ENCODE measurements at regions not wholly inside any gene's neighbourhood (a gene's known extent, or its start where the extent isn't known, plus 50 kb on each side); places are given as distances from the start of the nearest gene placed in this dataset.

GRCh38 chr16:9679213-9679767 lies 502.9 kb downstream of the GRIN2A start:
- Histone ChIP-seq H3K27ac (ENCODE audit: low read length) (no peak overlapping the region), H3K9me3 (ENCODE audit: low read length) (peaks cover 8% of the 10 kb centered on the region), H3K27me3 (ENCODE audit: low read length) (no peaks in the 10 kb centered on the region), H3K9ac (ENCODE audit: low read length) (no peak overlapping the region), H3K79me2 (ENCODE audit: low read length) (no peaks in the 10 kb centered on the region), H3K4me2 (ENCODE audit: low read depth, low read length, poor library complexity, severe bottlenecking) (no peak overlapping the region), H3K4me1 (ENCODE audit: low read length) (peaks cover 8% of the 10 kb centered on the region), H4K20me1 (ENCODE audit: insufficient read depth, low read depth, low read length) (no peaks in the 10 kb centered on the region), H3K36me3 (ENCODE audit: insufficient read depth, low read length) (no peaks in the 10 kb centered on the region), H2AFZ (ENCODE audit: low read length) (no peak overlapping the region), H3K4me3 (ENCODE audit: low read length) (no peak overlapping the region), H3K9me2 (replicated peaks; ENCODE audit: insufficient read depth, low read length) (no peaks in the 10 kb centered on the region)
- no peak for DNase-seq

GRCh38 chr16:9680019-9680655 lies 502.1 kb downstream of the GRIN2A start:
- H2AFZ ChIP-seq (ENCODE audit: low read length) = no peak overlapping the region
- no peaks in the 10 kb centered on the region for H3K9me2 ChIP-seq (replicated peaks; ENCODE audit: insufficient read depth, low read length)
- peaks cover 8% of the 10 kb centered on the region for H3K4me1 ChIP-seq (ENCODE audit: low read length)
- no peak for DNase-seq
- H3K9me3 ChIP-seq (ENCODE audit: low read length) = peaks cover 8% of the 10 kb centered on the region
- no peaks in the 10 kb centered on the region for H4K20me1 ChIP-seq (ENCODE audit: insufficient read depth, low read depth, low read length)
- H3K79me2 ChIP-seq (ENCODE audit: low read length) = no peaks in the 10 kb centered on the region
- H3K27me3 ChIP-seq (ENCODE audit: low read length) = no peaks in the 10 kb centered on the region
- H3K4me2 ChIP-seq (ENCODE audit: low read depth, low read length, poor library complexity, severe bottlenecking) = no peak overlapping the region
- H3K4me3 ChIP-seq (ENCODE audit: low read length) = no peak overlapping the region
- no peak overlapping the region for H3K27ac ChIP-seq (ENCODE audit: low read length)
- no peaks in the 10 kb centered on the region for H3K36me3 ChIP-seq (ENCODE audit: insufficient read depth, low read length)
- no peak overlapping the region for H3K9ac ChIP-seq (ENCODE audit: low read length)

- H3K9me3 ChIP-seq (ENCODE audit: low read length) = peaks cover 8% of the 10 kb centered on the region
- no peak overlapping the region for H2AFZ ChIP-seq (ENCODE audit: low read length)
- no peak overlapping the region for H3K9ac ChIP-seq (ENCODE audit: low read length)
- no peaks in the 10 kb centered on the region for H3K79me2 ChIP-seq (ENCODE audit: low read length)
- H3K4me1 ChIP-seq (ENCODE audit: low read length) = peaks cover 8% of the 10 kb centered on the region
- no peaks in the 10 kb centered on the region for H3K36me3 ChIP-seq (ENCODE audit: insufficient read depth, low read length)
- no peaks in the 10 kb centered on the region for H3K9me2 ChIP-seq (replicated peaks; ENCODE audit: insufficient read depth, low read length)
- H3K27ac ChIP-seq (ENCODE audit: low read length) = no peak overlapping the region
- no peaks in the 10 kb centered on the region for H3K27me3 ChIP-seq (ENCODE audit: low read length)
- H3K4me3 ChIP-seq (ENCODE audit: low read length) = no peak overlapping the region
- no peak for DNase-seq
- H4K20me1 ChIP-seq (ENCODE audit: insufficient read depth, low read depth, low read length) = no peaks in the 10 kb centered on the region
- H3K4me2 ChIP-seq (ENCODE audit: low read depth, low read length, poor library complexity, severe bottlenecking) = no peak overlapping the region
Measured at GRCh38 chr16:9680968-9681367, 501.3 kb downstream of the GRIN2A start.

- Histone ChIP-seq H2AFZ (ENCODE audit: low read length) (no peak overlapping the region), H3K4me2 (ENCODE audit: low read depth, low read length, poor library complexity, severe bottlenecking) (no peak overlapping the region), H3K4me1 (ENCODE audit: low read length) (peaks cover 8% of the 10 kb centered on the region), H3K27me3 (ENCODE audit: low read length) (no peaks in the 10 kb centered on the region), H4K20me1 (ENCODE audit: insufficient read depth, low read depth, low read length) (no peaks in the 10 kb centered on the region), H3K4me3 (ENCODE audit: low read length) (no peak overlapping the region), H3K27ac (ENCODE audit: low read length) (no peak overlapping the region), H3K9ac (ENCODE audit: low read length) (no peak overlapping the region), H3K36me3 (ENCODE audit: insufficient read depth, low read length) (no peaks in the 10 kb centered on the region), H3K9me2 (replicated peaks; ENCODE audit: insufficient read depth, low read length) (no peaks in the 10 kb centered on the region), H3K9me3 (ENCODE audit: low read length) (peaks cover 8% of the 10 kb centered on the region), H3K79me2 (ENCODE audit: low read length) (no peaks in the 10 kb centered on the region)
- DNase-seq = no peak
Measured at GRCh38 chr16:9681508-9681907, 500.7 kb downstream of the GRIN2A start.

- H3K27ac ChIP-seq (ENCODE audit: low read length) = no peak overlapping the region
- H4K20me1 ChIP-seq (ENCODE audit: insufficient read depth, low read depth, low read length) = no peaks in the 10 kb centered on the region
- H3K9me2 ChIP-seq (replicated peaks; ENCODE audit: insufficient read depth, low read length) = no peaks in the 10 kb centered on the region
- no peaks in the 10 kb centered on the region for H3K79me2 ChIP-seq (ENCODE audit: low read length)
- no peak overlapping the region for H2AFZ ChIP-seq (ENCODE audit: low read length)
- H3K9me3 ChIP-seq (ENCODE audit: low read length) = peaks cover 8% of the 10 kb centered on the region
- H3K27me3 ChIP-seq (ENCODE audit: low read length) = no peaks in the 10 kb centered on the region
- H3K36me3 ChIP-seq (ENCODE audit: insufficient read depth, low read length) = no peaks in the 10 kb centered on the region
- H3K4me3 ChIP-seq (ENCODE audit: low read length) = no peak overlapping the region
- peaks cover 8% of the 10 kb centered on the region for H3K4me1 ChIP-seq (ENCODE audit: low read length)
- H3K9ac ChIP-seq (ENCODE audit: low read length) = no peak overlapping the region
- no peak for DNase-seq
- H3K4me2 ChIP-seq (ENCODE audit: low read depth, low read length, poor library complexity, severe bottlenecking) = no peak overlapping the region
Measured at GRCh38 chr16:9682320-9682719, 499.9 kb downstream of the GRIN2A start.

GRCh38 chr16:9683677-9684076 lies 498.6 kb downstream of the GRIN2A start:
- Histone ChIP-seq H3K79me2 (ENCODE audit: low read length) (no peaks in the 10 kb centered on the region), H3K9me3 (ENCODE audit: low read length) (peaks cover 8% of the 10 kb centered on the region), H3K4me3 (ENCODE audit: low read length) (no peak overlapping the region), H3K36me3 (ENCODE audit: insufficient read depth, low read length) (no peaks in the 10 kb centered on the region), H3K27me3 (ENCODE audit: low read length) (no peaks in the 10 kb centered on the region), H4K20me1 (ENCODE audit: insufficient read depth, low read depth, low read length) (no peaks in the 10 kb centered on the region), H3K4me1 (ENCODE audit: low read length) (peaks cover 8% of the 10 kb centered on the region), H2AFZ (ENCODE audit: low read length) (no peak overlapping the region), H3K9ac (ENCODE audit: low read length) (no peak overlapping the region), H3K9me2 (replicated peaks; ENCODE audit: insufficient read depth, low read length) (no peaks in the 10 kb centered on the region), H3K27ac (ENCODE audit: low read length) (no peak overlapping the region), H3K4me2 (ENCODE audit: low read depth, low read length, poor library complexity, severe bottlenecking) (no peak overlapping the region)
- no peak for DNase-seq

- no peaks in the 10 kb centered on the region for H3K9me2 ChIP-seq (replicated peaks; ENCODE audit: insufficient read depth, low read length)
- no peaks in the 10 kb centered on the region for H4K20me1 ChIP-seq (ENCODE audit: insufficient read depth, low read depth, low read length)
- H3K27me3 ChIP-seq (ENCODE audit: low read length) = no peaks in the 10 kb centered on the region
- no peak for DNase-seq
- no peaks in the 10 kb centered on the region for H3K4me1 ChIP-seq (ENCODE audit: low read length)
- no peak overlapping the region for H2AFZ ChIP-seq (ENCODE audit: low read length)
- no peak overlapping the region for H3K4me2 ChIP-seq (ENCODE audit: low read depth, low read length, poor library complexity, severe bottlenecking)
- no peaks in the 10 kb centered on the region for H3K79me2 ChIP-seq (ENCODE audit: low read length)
- no peak overlapping the region for H3K27ac ChIP-seq (ENCODE audit: low read length)
- H3K4me3 ChIP-seq (ENCODE audit: low read length) = no peak overlapping the region
- H3K9me3 ChIP-seq (ENCODE audit: low read length) = peaks cover 8% of the 10 kb centered on the region
- H3K9ac ChIP-seq (ENCODE audit: low read length) = no peak overlapping the region
- H3K36me3 ChIP-seq (ENCODE audit: insufficient read depth, low read length) = no peaks in the 10 kb centered on the region
Measured at GRCh38 chr16:9687737-9688319, 494.4 kb downstream of the GRIN2A start.

- Histone ChIP-seq H3K4me3 (ENCODE audit: low read length) (no peak overlapping the region), H3K79me2 (ENCODE audit: low read length) (no peaks in the 10 kb centered on the region), H3K27ac (ENCODE audit: low read length) (no peak overlapping the region), H2AFZ (ENCODE audit: low read length) (no peak overlapping the region), H3K27me3 (ENCODE audit: low read length) (no peaks in the 10 kb centered on the region), H3K36me3 (ENCODE audit: insufficient read depth, low read length) (no peaks in the 10 kb centered on the region), H3K9me2 (replicated peaks; ENCODE audit: insufficient read depth, low read length) (no peaks in the 10 kb centered on the region), H3K9me3 (ENCODE audit: low read length) (no peaks in the 10 kb centered on the region), H3K9ac (ENCODE audit: low read length) (no peak overlapping the region), H3K4me2 (ENCODE audit: low read depth, low read length, poor library complexity, severe bottlenecking) (no peak overlapping the region), H3K4me1 (ENCODE audit: low read length) (no peaks in the 10 kb centered on the region), H4K20me1 (ENCODE audit: insufficient read depth, low read depth, low read length) (no peaks in the 10 kb centered on the region)
- DNase-seq = no peak
Measured at GRCh38 chr16:9689597-9689996, 492.6 kb downstream of the GRIN2A start.
